ENCODE measurements at regions not wholly inside any gene's neighbourhood (a gene's known extent, or its start where the extent isn't known, plus 50 kb on each side); places are given as distances from the start of the nearest gene placed in this dataset.
"Not testable (repeated sequence)": the region's sequence is repeated elsewhere in the genome, so short reads cannot be mapped to it uniquely, and the experiment has no call there.

DNA sequence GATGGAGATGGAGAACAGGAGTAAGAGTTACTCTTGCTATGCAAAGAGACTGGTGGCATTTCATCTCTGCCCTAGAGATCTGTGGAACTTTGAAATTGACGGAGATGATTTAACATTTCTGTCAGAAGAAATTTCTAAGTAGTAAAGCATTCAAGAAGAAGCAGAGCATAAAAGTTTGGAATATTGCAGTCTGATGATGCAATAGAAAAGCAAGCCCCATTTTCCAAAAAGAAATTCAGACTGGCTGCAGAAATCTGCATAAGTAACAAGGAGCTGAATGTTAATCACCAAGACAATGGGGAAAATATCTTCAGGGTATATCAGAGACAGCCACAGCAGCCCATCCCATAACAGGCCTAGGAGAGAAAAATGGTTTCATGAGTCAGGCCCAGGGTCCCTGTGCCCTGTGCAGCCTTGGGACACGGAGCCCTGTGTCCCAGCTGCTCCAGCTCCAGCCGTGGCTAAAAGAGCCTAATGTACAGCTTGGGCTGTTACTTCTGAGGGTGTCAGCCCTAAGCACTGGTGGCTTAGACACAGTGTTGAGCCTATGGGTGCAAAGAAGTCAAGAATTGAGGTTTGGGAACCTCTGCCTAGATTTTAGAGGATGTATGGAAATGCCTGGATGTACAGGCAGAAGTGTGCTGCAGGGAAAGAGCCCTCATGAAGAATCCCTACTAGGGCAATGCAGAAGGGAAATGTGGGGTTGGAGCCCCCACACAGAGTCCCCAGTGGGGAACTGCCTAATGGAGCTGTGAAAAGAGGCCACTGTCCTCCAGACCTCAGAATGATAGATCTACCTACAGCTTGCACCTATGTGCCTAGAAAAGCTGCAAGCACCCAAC is 616.6 kb downstream of the SLC16A7 start:
- POLR2A ChIA-PET: no interaction called here
- H3K27me3 ChIP-seq (ENCODE audit: insufficient read depth, low read length, poor library complexity, severe bottlenecking): no peaks in the 10 kb centered on the region
- Mint-ChIP-seq H3K36me3 (no peaks in the 10 kb centered on the region), H3K9me3 (peaks cover 4 to 39% (median 9%) of the 10 kb centered on the region in 5 donors), H3K27ac (no peak overlapping the region), H3K4me3 (no peak overlapping the region), H3K27me3 (no peaks in the 10 kb centered on the region), H3K4me1 (no peaks in the 10 kb centered on the region)
- no peaks in the 10 kb centered on the region for H3K9me3 ChIP-seq (ENCODE audit: low read length)
- CTCF ChIA-PET: no interaction called here
- no peaks in the 10 kb centered on the region for H3K36me3 ChIP-seq (ENCODE audit: insufficient read depth, low read length)
- no peak overlapping the region for H3K4me3 ChIP-seq (ENCODE audit: low read length)
- H3K4me1 ChIP-seq (ENCODE audit: insufficient read depth, low read length): no peaks in the 10 kb centered on the region
- no peak for DNase-seq
- no peak overlapping the region for H3K27ac ChIP-seq (ENCODE audit: low read depth, low read length)

DNA sequence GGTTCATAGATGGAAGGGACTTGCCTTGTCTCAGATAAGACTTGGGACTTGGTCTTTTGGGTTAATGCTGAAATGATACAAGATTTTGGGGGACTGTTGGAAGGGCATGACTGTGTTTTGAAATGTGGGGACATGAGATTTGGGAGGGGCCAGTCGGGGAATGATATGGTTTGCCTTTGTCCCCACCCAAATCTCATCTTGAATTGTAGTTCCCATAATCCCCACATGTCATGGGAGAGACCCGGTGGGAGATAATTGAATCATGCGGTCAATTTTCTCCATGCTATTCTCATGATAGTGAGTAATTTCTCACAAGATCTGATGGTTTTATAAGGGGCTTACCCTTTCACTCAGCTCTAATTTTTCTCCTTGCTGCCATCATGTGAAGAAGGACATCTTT is 617.4 kb downstream of the SLC16A7 start:
- peaks cover 4 to 39% (median 9%) of the 10 kb centered on the region in 5 donors for H3K9me3 Mint-ChIP-seq
- H3K27ac Mint-ChIP-seq: not testable (repeated sequence)

DNA sequence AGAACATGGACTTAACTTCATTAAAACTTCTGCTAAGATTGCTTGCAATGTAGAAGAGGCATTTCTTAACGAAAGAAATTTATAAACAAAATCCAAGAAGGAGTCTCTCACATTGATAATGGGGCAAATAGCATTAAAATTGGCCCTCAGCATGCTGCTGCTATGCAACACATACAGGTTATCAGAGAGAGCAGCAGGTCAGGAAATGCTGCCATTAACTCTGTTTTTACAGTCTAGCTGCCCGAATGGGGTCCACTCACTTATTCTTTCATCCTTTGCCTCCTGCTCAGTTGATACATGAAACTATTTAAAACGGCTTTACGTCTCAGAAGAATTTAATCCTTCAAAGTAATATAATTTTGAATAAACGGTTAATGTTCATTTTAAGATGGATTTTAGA is 620.4 kb downstream of the SLC16A7 start:
- ChIA-PET POLR2A (no interaction called here), CTCF (no interaction called here)
- no peaks in the 10 kb centered on the region for H3K36me3 Mint-ChIP-seq
- H3K4me3 ChIP-seq (ENCODE audit: low read length): no peak overlapping the region
- no peak overlapping the region for H3K4me3 Mint-ChIP-seq
- H3K4me1 ChIP-seq (ENCODE audit: insufficient read depth, low read length): no peaks in the 10 kb centered on the region
- no peaks in the 10 kb centered on the region for H3K9me3 ChIP-seq (ENCODE audit: low read length)
- H3K27me3 Mint-ChIP-seq: no peaks in the 10 kb centered on the region
- H3K27ac ChIP-seq (ENCODE audit: low read depth, low read length): no peak overlapping the region
- peaks cover 6 to 30% (median 9%) of the 10 kb centered on the region in 5 donors for H3K9me3 Mint-ChIP-seq
- no peaks in the 10 kb centered on the region for H3K4me1 Mint-ChIP-seq
- DNase-seq: no peak
- H3K27me3 ChIP-seq (ENCODE audit: insufficient read depth, low read length, poor library complexity, severe bottlenecking): no peaks in the 10 kb centered on the region
- H3K27ac Mint-ChIP-seq: no peak overlapping the region
- no peaks in the 10 kb centered on the region for H3K36me3 ChIP-seq (ENCODE audit: insufficient read depth, low read length)

More for the DNA sequence above, 617.4 kb downstream of the SLC16A7 start:
- H3K36me3 ChIP-seq (ENCODE audit: insufficient read depth, low read length); H3K27me3 Mint-ChIP-seq; H3K4me3 Mint-ChIP-seq; DNase-seq; H3K9me3 ChIP-seq (ENCODE audit: low read length); H3K36me3 Mint-ChIP-seq; CTCF ChIA-PET; H3K4me3 ChIP-seq (ENCODE audit: low read length); POLR2A ChIA-PET; H3K4me1 Mint-ChIP-seq; H3K27ac ChIP-seq (ENCODE audit: low read depth, low read length); H3K27me3 ChIP-seq (ENCODE audit: insufficient read depth, low read length, poor library complexity, severe bottlenecking); H3K4me1 ChIP-seq (ENCODE audit: insufficient read depth, low read length): not testable (repeated sequence)

DNA sequence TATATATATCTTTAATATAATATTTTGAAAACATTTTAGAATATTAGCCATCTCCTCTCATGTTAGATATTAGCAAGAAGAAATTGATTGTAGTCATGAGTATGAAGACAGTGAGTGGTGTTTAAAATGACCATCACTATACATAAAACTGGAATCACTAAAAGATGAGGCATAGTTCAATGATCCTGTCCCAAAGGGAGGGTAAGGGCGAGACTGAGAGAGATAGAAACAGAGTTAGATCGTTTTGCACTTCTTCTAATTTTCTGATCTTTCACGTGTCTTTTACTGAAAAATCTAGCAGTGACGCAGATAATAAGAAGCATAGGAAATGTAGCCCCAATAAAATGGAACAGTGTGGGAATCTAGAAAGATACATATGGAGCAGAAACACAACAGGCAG is 627.4 kb downstream of the SLC16A7 start:
- Mint-ChIP-seq H3K9me3 (peaks cover 0 to 9% (median 6%) of the 10 kb centered on the region in 5 donors), H3K4me3 (no peak overlapping the region), H3K27me3 (no peaks in the 10 kb centered on the region), H3K4me1 (no peaks in the 10 kb centered on the region), H3K27ac (no peak overlapping the region), H3K36me3 (no peaks in the 10 kb centered on the region)
- Histone ChIP-seq H3K4me3 (ENCODE audit: low read length) (no peak overlapping the region), H3K27ac (ENCODE audit: low read depth, low read length) (no peak overlapping the region), H3K4me1 (ENCODE audit: insufficient read depth, low read length) (no peaks in the 10 kb centered on the region), H3K36me3 (ENCODE audit: insufficient read depth, low read length) (no peaks in the 10 kb centered on the region), H3K9me3 (ENCODE audit: low read length) (no peaks in the 10 kb centered on the region), H3K27me3 (ENCODE audit: insufficient read depth, low read length, poor library complexity, severe bottlenecking) (no peaks in the 10 kb centered on the region)
- ChIA-PET CTCF (no interaction called here), POLR2A (no interaction called here)
- DNase-seq: no peak

DNA sequence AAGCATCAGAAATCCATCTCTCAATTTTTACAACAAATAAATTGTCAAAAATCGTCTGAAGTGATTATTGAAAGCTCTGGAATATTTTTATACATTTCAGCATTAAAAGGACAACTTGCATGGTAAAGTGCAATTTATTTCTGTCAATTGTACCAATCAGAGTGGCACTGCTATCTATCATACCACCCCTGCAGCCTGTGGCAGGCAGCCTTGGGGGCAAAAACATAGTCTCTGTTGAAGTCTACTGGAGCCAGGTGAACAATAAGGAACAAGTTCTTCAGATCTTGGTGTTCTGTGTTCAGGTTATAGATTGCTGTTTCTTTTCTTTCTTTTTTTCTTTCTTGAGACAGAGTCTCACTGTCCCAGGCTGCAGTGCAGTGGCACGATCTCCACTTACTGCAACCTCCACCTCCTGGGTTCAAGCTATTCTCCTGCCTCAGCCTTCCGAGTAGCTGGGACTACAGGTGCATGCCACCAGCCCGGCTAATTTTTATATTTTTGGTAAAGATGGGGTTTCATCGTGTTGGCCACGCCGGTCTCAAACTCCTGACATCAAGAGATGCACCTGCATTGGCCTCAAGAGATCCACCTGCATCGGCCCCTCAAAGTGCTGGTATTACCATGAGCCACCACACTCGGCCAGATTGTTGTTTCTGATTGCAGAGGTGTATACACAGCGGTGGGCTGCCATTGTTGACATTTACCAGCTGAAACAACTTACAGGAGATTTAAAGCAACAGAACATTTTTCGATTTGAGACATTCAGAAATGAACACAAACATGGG is 629.6 kb downstream of the SLC16A7 start:
- Mint-ChIP-seq H3K4me3 (no peak overlapping the region), H3K27ac (no peak overlapping the region), H3K9me3 (peaks cover 0 to 19% (median 3%) of the 10 kb centered on the region in 5 donors), H3K27me3 (no peaks in the 10 kb centered on the region), H3K36me3 (no peaks in the 10 kb centered on the region), H3K4me1 (no peaks in the 10 kb centered on the region)
- Histone ChIP-seq H3K9me3 (ENCODE audit: low read length) (no peaks in the 10 kb centered on the region), H3K4me3 (ENCODE audit: low read length) (no peak overlapping the region), H3K4me1 (ENCODE audit: insufficient read depth, low read length) (no peaks in the 10 kb centered on the region), H3K27me3 (ENCODE audit: insufficient read depth, low read length, poor library complexity, severe bottlenecking) (no peaks in the 10 kb centered on the region), H3K27ac (ENCODE audit: low read depth, low read length) (no peak overlapping the region), H3K36me3 (ENCODE audit: insufficient read depth, low read length) (no peaks in the 10 kb centered on the region)
- ChIA-PET POLR2A (no interaction called here), CTCF (no interaction called here)
- no peak for DNase-seq

DNA sequence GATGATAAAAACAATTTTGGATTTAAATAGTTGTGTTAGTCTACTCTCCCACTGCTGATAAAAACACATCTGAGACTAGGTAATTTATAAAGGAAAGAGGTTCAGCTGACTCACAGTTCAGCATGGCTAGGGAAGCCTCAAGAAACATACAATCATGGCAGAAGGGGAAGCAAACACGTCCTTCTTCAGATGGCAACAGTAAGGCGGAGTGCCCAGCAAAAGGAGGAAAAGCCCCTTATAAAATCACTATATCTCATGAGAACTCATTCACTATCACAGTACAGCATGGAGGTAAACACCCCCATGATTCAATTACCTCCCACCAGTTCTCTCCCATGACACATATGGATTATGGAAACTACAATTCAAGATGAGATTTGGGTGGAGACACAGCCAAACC is 632.1 kb downstream of the SLC16A7 start:
- Mint-ChIP-seq H3K4me1 (no peaks in the 10 kb centered on the region), H3K9me3 (peaks cover 0 to 28% (median 3%) of the 10 kb centered on the region in 5 donors), H3K4me3 (no peak overlapping the region), H3K27me3 (no peaks in the 10 kb centered on the region), H3K36me3 (no peaks in the 10 kb centered on the region), H3K27ac (no peak overlapping the region)
- CTCF ChIA-PET: no interaction called here
- Histone ChIP-seq H3K27me3 (ENCODE audit: insufficient read depth, low read length, poor library complexity, severe bottlenecking) (no peaks in the 10 kb centered on the region), H3K36me3 (ENCODE audit: insufficient read depth, low read length) (no peaks in the 10 kb centered on the region), H3K4me1 (ENCODE audit: insufficient read depth, low read length) (no peaks in the 10 kb centered on the region), H3K9me3 (ENCODE audit: low read length) (no peaks in the 10 kb centered on the region), H3K27ac (ENCODE audit: low read depth, low read length) (no peak overlapping the region), H3K4me3 (ENCODE audit: low read length) (no peak overlapping the region)
- DNase-seq: no peak
- POLR2A ChIA-PET: no interaction called here

DNA sequence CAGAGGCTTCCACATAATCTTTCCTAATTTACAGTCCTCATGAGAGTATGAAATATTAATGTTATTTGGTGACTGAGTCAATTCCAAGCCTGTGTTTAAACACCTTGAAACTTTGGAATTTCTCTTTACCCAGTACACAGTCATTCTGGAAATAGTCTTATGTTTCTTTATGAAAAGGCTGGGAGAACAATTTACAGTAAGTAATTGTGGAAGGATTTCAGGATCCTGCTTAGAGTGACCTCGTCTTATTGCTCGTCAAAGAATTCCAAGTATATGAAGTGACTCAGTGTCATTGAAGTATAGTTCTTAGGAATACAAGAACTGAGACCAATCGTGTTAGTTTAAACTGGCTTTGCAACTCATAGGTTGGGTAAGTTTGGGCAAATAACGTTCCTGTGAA is 634.2 kb downstream of the SLC16A7 start:
- peaks cover 0 to 37% (median 3%) of the 10 kb centered on the region in 5 donors for H3K9me3 Mint-ChIP-seq
- ChIA-PET CTCF (no interaction called here), POLR2A (no interaction called here)
- Histone ChIP-seq H3K27ac (ENCODE audit: low read depth, low read length) (no peak overlapping the region), H3K4me1 (ENCODE audit: insufficient read depth, low read length) (no peaks in the 10 kb centered on the region), H3K9me3 (ENCODE audit: low read length) (no peaks in the 10 kb centered on the region), H3K4me3 (ENCODE audit: low read length) (no peak overlapping the region), H3K27me3 (ENCODE audit: insufficient read depth, low read length, poor library complexity, severe bottlenecking) (no peaks in the 10 kb centered on the region), H3K36me3 (ENCODE audit: insufficient read depth, low read length) (no peaks in the 10 kb centered on the region)
- no peaks in the 10 kb centered on the region for H3K27me3 Mint-ChIP-seq
- no peak for DNase-seq
- no peaks in the 10 kb centered on the region for H3K4me1 Mint-ChIP-seq
- H3K36me3 Mint-ChIP-seq: no peaks in the 10 kb centered on the region
- no peak overlapping the region for H3K27ac Mint-ChIP-seq
- no peak overlapping the region for H3K4me3 Mint-ChIP-seq

DNA sequence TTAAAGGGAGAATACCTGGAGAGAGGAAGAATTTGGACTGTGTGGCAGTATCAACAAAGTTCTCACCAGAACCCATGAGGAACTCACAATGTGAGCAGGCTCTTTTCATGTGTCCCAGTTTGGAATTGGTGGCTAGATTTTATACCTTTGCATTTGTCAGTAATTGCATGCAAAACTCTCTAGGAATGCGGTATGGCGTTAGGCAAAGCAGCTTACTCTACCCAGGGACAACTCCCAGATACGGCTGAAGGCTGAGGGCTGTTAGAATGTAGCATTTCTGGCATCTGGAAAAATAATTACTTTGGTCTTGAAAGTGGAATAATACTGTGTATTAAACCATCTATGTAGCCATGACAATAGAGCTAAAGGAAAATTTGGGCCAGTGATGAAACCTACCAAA is 635.5 kb downstream of the SLC16A7 start:
- DNase-seq: no peak
- no peak overlapping the region for H3K27ac Mint-ChIP-seq
- H3K4me3 ChIP-seq (ENCODE audit: low read length): no peak overlapping the region
- no peaks in the 10 kb centered on the region for H3K4me1 Mint-ChIP-seq
- no peaks in the 10 kb centered on the region for H3K27me3 Mint-ChIP-seq
- H3K4me1 ChIP-seq (ENCODE audit: insufficient read depth, low read length): no peaks in the 10 kb centered on the region
- no peaks in the 10 kb centered on the region for H3K36me3 Mint-ChIP-seq
- ChIA-PET CTCF (no interaction called here), POLR2A (no interaction called here)
- H3K9me3 Mint-ChIP-seq: peaks cover 0 to 29% (median 3%) of the 10 kb centered on the region in 5 donors
- no peaks in the 10 kb centered on the region for H3K9me3 ChIP-seq (ENCODE audit: low read length)
- no peaks in the 10 kb centered on the region for H3K27me3 ChIP-seq (ENCODE audit: insufficient read depth, low read length, poor library complexity, severe bottlenecking)
- no peaks in the 10 kb centered on the region for H3K36me3 ChIP-seq (ENCODE audit: insufficient read depth, low read length)
- H3K4me3 Mint-ChIP-seq: no peak overlapping the region
- no peak overlapping the region for H3K27ac ChIP-seq (ENCODE audit: low read depth, low read length)

Data from CD8-positive, alpha-beta memory T cell (primary cell).